GM12878 (cell line): ENCODE measurements at regions not wholly inside any gene's neighbourhood (a gene's known extent, or its start where the extent isn't known, plus 50 kb on each side); places are given as distances from the start of the nearest gene placed in this dataset.

ENCODE experiments used
- ATAC-seq: fragments of 200-7000 bp; cut with Tn5 transposase; 3 replicates; pipeline ENCODE4 v1.9.1; 2020; ENCODE audit warnings: mild to moderate bottlenecking, moderate library complexity
- BruUV-seq: library from RNA; stranded (reverse); fragments of 400-500 nt; replicated peaks from 2 replicates; lab custom pipeline; 2021; lab: Mats Ljungman, UMichigan
- CTCF ChIA-PET: fragments of 300-600 bp; sonication (Branson Sonifier 250); formaldehyde crosslinking; extraction: SDS; loops from one replicate; lab custom pipeline; 2021; ENCODE audit warnings: inconsistent platforms; lab: Yijun Ruan, JAX
- POLR2A ChIA-PET: fragments of 350-600 bp; formaldehyde crosslinking; extraction: SDS; loops from one replicate; lab custom pipeline; 2021; ENCODE audit warnings: inconsistent platforms; lab: Charles Lee
- RAD21 ChIA-PET: fragments of 300-600 bp; sonication (Branson Sonifier 250); formaldehyde crosslinking; loops from one replicate; lab custom pipeline; 2023; ENCODE audit warnings: antibody characterized with exemption; ENCODE audit not compliant: unreplicated experiment; lab: Charles Lee
- SMC1A ChIA-PET: fragments of 300-600 bp; sonication (Branson Sonifier 250); formaldehyde crosslinking; loops from one replicate; lab custom pipeline; 2023; ENCODE audit not compliant: unreplicated experiment, uncharacterized antibody; lab: Charles Lee
- DNase-seq: peaks from one replicate; pipeline ENCODE4 v3.0.0-alpha.2; 2011; ENCODE audit warnings: low read depth, low spot score
- FAIRE-seq: peaks from 3 replicates; lab custom pipeline; 2011; peaks lifted over from hg19 to GRCh38; lab: Jason Lieb, UNC
- H2AFZ ChIP-seq: 2 replicates; pipeline ENCODE4 v1.6.0; 2011; ENCODE audit warnings: low read depth, low read length, control low read depth; ENCODE audit not compliant: control insufficient read depth
- H3K27ac ChIP-seq: 2 replicates; pipeline ENCODE4 v1.5.1; 2011; ENCODE audit warnings: control low read depth; ENCODE audit not compliant: control insufficient read depth, insufficient read depth
- H3K27me3 ChIP-seq, 2 experiments: replicated peaks in 1 of 2; 2 replicates each; pipeline versions ENCODE4 v1.6.0 to v1.6.1; 2011; ENCODE audit warnings: low read length in 1 of 2; ENCODE audit not compliant: control insufficient read depth in 2 of 2, insufficient read depth in 2 of 2
- H3K36me3 ChIP-seq, 2 experiments: 2 replicates each; pipeline ENCODE4 v1.5.1; 2011; ENCODE audit warnings: low read length in 1 of 2; ENCODE audit not compliant: control insufficient read depth in 2 of 2, insufficient read depth in 2 of 2
- H3K4me1 ChIP-seq: 2 replicates; pipeline ENCODE4 v1.6.1; 2011; ENCODE audit warnings: mild to moderate bottlenecking, low read length, moderate library complexity, mixed read lengths; ENCODE audit not compliant: control insufficient read depth, insufficient read depth
- H3K4me2 ChIP-seq: 2 replicates; pipeline ENCODE4 v1.6.0; 2011; ENCODE audit warnings: control low read depth; ENCODE audit not compliant: control insufficient read depth, insufficient read depth
- H3K4me3 ChIP-seq: fragments of 200-600 bp; sonication (generic); 2 replicates; pipeline ENCODE4 v1.5.1; 2016
- H3K79me2 ChIP-seq: 2 replicates; pipeline ENCODE4 v1.6.0; 2011; ENCODE audit warnings: low read length; ENCODE audit not compliant: control insufficient read depth, insufficient read depth
- H3K9ac ChIP-seq: 2 replicates; pipeline ENCODE4 v1.8.0; 2011; ENCODE audit warnings: low read length, control low read depth, mixed read lengths; ENCODE audit not compliant: control insufficient read depth, insufficient read depth
- H3K9me3 ChIP-seq: replicated peaks from 3 replicates; pipeline ENCODE4 v1.5.1; 2011; ENCODE audit warnings: mild to moderate bottlenecking, low read length; ENCODE audit not compliant: control insufficient read depth, insufficient read depth
- H4K20me1 ChIP-seq: 2 replicates; pipeline ENCODE4 v1.6.0; 2011; ENCODE audit not compliant: control insufficient read depth, insufficient read depth
- ASH2L ChIP-seq: fragments of 300-600, 200-600 bp; sonication (generic); IDR thresholded peaks from 2 replicates; pipeline ENCODE4 v1.6.1; 2017; ENCODE audit warnings: low read depth, mild to moderate bottlenecking, borderline replicate concordance
- DPF2 ChIP-seq: fragments of 450-650 bp; IDR thresholded peaks from 2 replicates; pipeline ENCODE4 v1.6.1; 2017; ENCODE audit warnings: mild to moderate bottlenecking
- EED ChIP-seq: sonication (generic); IDR thresholded peaks from 2 replicates; pipeline ENCODE4 v1.6.1; 2016; ENCODE audit warnings: antibody characterized with exemption, low read depth
- GATAD2B ChIP-seq: fragments of 450-650 bp; conservative IDR thresholded peaks from 2 replicates; pipeline ENCODE4 v1.6.1; 2017; ENCODE audit warnings: low read depth, mild to moderate bottlenecking, moderate library complexity
- LARP7 ChIP-seq: fragments of 450-650 bp; IDR thresholded peaks from 2 replicates; pipeline ENCODE4 v1.6.1; 2017; ENCODE audit warnings: mild to moderate bottlenecking
- RAD51 ChIP-seq: fragments of 450-650 bp; IDR thresholded peaks from 2 replicates; pipeline ENCODE4 v1.6.1; 2016; ENCODE audit warnings: moderate library complexity, mild to moderate bottlenecking, inconsistent platforms
- SIX5 ChIP-seq: IDR thresholded peaks from 2 replicates; pipeline ENCODE4 v1.6.1; 2011; ENCODE audit warnings: mild to moderate bottlenecking, low read depth, low read length, moderate library complexity; ENCODE audit not compliant: severe bottlenecking
- STAT3 ChIP-seq: IDR thresholded peaks from 2 replicates; pipeline ENCODE4 v1.6.1; 2011; ENCODE audit warnings: low read depth, low read length, improper control_type of control experiment
- ZZZ3 ChIP-seq: IDR thresholded peaks from 2 replicates; pipeline ENCODE4 v1.6.1; 2011; ENCODE audit warnings: low read depth; ENCODE audit not compliant: control insufficient read depth, insufficient read length
- WGBS: methylation state at CpG from one replicate; pipeline ENCODE4 v1.1.6; 2016; ENCODE audit warnings: low lambda C conversion rate; ENCODE audit not compliant: insufficient replicate concordance, insufficient coverage; ENCODE audit errors: missing lambda C conversion rate; 5-methylcytosine and 5-hydroxymethylcytosine counted together
- in situ Hi-C: fragments of 300-500 bp; cut with MboI; formaldehyde crosslinking; loops from 9 replicates; pipeline ENCODE4 v1.14.3; 2018; ENCODE audit warnings: mixed read lengths
- intact Hi-C: fragments of 100-400 bp; cut with micrococcal nuclease; formaldehyde crosslinking; loops from one replicate; pipeline ENCODE4 v1.14.2; 2022; ENCODE audit not compliant: unreplicated experiment
- TF ChIP-seq, protein P1 (sequence below): IDR thresholded peaks from 2 replicates; pipeline ENCODE4 v1.6.1; 2012; ENCODE audit warnings: mild to moderate bottlenecking, low read depth, low read length
- TF ChIP-seq, protein P2 (sequence below): IDR thresholded peaks from 2 replicates; pipeline ENCODE4 v1.6.1; 2012; ENCODE audit warnings: low read depth, low read length, improper control_type of control experiment
- TF ChIP-seq, protein P3 (sequence below): fragments of 450-650 bp; IDR thresholded peaks from 2 replicates; pipeline ENCODE4 v1.6.1; 2017; ENCODE audit warnings: mild to moderate bottlenecking, low read depth, inconsistent platforms; ENCODE audit not compliant: poor library complexity, severe bottlenecking

DNA sequence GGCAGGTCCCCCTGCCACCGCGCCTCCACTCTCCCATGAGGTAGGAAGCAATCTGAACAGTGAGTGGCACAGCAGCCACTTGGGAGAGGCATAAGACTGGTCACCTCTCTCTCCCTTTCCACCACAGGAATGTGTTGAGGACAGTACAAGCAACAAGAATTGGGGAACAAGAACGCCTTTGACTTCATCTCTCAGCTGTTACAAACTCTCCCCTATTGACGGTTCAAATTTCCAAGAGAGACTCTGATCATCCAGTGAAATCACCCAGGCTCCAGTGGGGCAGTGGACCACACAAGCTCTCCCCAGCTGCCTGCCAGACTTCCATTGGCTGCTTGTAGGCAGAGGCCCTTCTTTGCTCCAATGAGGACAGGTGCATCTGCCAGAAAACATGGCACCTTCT, 249.9 kb upstream of the JUN start:
- Histone ChIP-seq H3K9ac (no peak overlapping the region), H3K79me2 (no peaks in the 10 kb centered on the region), H3K27ac (no peak overlapping the region), H3K4me2 (no peak overlapping the region), H3K36me3 (no peaks in the 10 kb centered on the region), H3K27me3 (no peaks in the 10 kb centered on the region), H4K20me1 (no peaks in the 10 kb centered on the region), H2AFZ (no peak overlapping the region), H3K4me1 (no peaks in the 10 kb centered on the region), H3K9me3 (no peaks in the 10 kb centered on the region), H3K4me3 (no peak overlapping the region)
- DNase-seq (no peak), ATAC-seq (no peak), FAIRE-seq (no peak)
- ChIA-PET RAD21 (no interaction called here), SMC1A (no interaction called here), CTCF (no interaction called here), POLR2A (no interaction called here)
- TF ChIP-seq STAT3 (no peak), GATAD2B (no peak), ASH2L (no peak), LARP7 (no peak), SIX5 (no peak)
- in situ Hi-C loops (no loop called here), intact Hi-C loops (no loop called here)
- 74% methylated on average over 4 of the region's 4 CpGs for WGBS
- BruUV-seq: no TSS peak

DNA sequence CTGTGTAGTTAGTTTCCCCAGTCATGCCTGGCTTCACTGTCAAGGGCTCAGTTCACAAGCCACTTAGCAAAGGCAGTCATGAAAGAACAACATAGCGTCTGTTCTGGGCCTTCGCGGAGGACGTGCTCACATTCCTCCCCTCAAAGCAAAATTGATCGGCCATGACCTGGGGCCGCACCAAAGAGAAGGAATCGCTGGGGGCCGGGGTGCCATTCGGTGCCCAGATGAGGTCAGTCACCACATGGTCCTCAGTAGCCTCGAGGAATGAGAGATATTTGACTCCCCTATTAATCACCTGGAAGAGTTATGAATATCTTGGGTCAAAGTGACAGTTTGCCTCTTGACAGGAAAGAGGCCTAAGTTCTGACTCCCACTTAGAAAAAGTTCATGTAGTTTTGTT, 251.1 kb upstream of the JUN start:
- Histone ChIP-seq H3K79me2 (no peaks in the 10 kb centered on the region), H3K27ac (no peak overlapping the region), H3K4me2 (no peak overlapping the region), H2AFZ (no peak overlapping the region), H3K9me3 (no peaks in the 10 kb centered on the region), H3K4me1 (no peaks in the 10 kb centered on the region), H4K20me1 (no peaks in the 10 kb centered on the region), H3K9ac (no peak overlapping the region), H3K36me3 (no peaks in the 10 kb centered on the region), H3K27me3 (no peaks in the 10 kb centered on the region), H3K4me3 (no peak overlapping the region)
- CTCF ChIA-PET: interaction anchor here (0.6 kb wide), 1 partner anchor 680 kb away, joined by 3 read pairs; no protein-coding TSS in a partner anchor
- RAD21 ChIA-PET: no interaction called here
- POLR2A ChIA-PET: no interaction called here
- intact Hi-C loops: no loop called here
- DNase-seq (no peak), FAIRE-seq (no peak), ATAC-seq (no peak)
- SMC1A ChIA-PET: no interaction called here
- BruUV-seq: no TSS peak
- 81% methylated on average over 10 of the region's 10 CpGs for WGBS
- in situ Hi-C loops: no loop called here
- TF ChIP-seq, protein P1, sequence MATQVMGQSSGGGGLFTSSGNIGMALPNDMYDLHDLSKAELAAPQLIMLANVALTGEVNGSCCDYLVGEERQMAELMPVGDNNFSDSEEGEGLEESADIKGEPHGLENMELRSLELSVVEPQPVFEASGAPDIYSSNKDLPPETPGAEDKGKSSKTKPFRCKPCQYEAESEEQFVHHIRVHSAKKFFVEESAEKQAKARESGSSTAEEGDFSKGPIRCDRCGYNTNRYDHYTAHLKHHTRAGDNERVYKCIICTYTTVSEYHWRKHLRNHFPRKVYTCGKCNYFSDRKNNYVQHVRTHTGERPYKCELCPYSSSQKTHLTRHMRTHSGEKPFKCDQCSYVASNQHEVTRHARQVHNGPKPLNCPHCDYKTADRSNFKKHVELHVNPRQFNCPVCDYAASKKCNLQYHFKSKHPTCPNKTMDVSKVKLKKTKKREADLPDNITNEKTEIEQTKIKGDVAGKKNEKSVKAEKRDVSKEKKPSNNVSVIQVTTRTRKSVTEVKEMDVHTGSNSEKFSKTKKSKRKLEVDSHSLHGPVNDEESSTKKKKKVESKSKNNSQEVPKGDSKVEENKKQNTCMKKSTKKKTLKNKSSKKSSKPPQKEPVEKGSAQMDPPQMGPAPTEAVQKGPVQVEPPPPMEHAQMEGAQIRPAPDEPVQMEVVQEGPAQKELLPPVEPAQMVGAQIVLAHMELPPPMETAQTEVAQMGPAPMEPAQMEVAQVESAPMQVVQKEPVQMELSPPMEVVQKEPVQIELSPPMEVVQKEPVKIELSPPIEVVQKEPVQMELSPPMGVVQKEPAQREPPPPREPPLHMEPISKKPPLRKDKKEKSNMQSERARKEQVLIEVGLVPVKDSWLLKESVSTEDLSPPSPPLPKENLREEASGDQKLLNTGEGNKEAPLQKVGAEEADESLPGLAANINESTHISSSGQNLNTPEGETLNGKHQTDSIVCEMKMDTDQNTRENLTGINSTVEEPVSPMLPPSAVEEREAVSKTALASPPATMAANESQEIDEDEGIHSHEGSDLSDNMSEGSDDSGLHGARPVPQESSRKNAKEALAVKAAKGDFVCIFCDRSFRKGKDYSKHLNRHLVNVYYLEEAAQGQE: no peak
- TF ChIP-seq, protein P2, sequence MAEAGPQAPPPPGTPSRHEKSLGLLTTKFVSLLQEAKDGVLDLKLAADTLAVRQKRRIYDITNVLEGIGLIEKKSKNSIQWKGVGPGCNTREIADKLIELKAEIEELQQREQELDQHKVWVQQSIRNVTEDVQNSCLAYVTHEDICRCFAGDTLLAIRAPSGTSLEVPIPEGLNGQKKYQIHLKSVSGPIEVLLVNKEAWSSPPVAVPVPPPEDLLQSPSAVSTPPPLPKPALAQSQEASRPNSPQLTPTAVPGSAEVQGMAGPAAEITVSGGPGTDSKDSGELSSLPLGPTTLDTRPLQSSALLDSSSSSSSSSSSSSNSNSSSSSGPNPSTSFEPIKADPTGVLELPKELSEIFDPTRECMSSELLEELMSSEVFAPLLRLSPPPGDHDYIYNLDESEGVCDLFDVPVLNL: no peak
- TF ChIP-seq EED (no peak), ZZZ3 (no peak), RAD51 (no peak), SIX5 (no peak), DPF2 (no peak), GATAD2B (no peak)
- TF ChIP-seq, protein P3, sequence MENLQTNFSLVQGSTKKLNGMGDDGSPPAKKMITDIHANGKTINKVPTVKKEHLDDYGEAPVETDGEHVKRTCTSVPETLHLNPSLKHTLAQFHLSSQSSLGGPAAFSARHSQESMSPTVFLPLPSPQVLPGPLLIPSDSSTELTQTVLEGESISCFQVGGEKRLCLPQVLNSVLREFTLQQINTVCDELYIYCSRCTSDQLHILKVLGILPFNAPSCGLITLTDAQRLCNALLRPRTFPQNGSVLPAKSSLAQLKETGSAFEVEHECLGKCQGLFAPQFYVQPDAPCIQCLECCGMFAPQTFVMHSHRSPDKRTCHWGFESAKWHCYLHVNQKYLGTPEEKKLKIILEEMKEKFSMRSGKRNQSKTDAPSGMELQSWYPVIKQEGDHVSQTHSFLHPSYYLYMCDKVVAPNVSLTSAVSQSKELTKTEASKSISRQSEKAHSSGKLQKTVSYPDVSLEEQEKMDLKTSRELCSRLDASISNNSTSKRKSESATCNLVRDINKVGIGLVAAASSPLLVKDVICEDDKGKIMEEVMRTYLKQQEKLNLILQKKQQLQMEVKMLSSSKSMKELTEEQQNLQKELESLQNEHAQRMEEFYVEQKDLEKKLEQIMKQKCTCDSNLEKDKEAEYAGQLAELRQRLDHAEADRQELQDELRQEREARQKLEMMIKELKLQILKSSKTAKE: no peak
